HG03097 (cell line): ENCODE measurements at regions not wholly inside any gene's neighbourhood (a gene's known extent, or its start where the extent isn't known, plus 50 kb on each side); places are given as distances from the start of the nearest gene placed in this dataset.
A peak's percentile ranks its signal among the peaks of the same experiment; 100 is the strongest.

Experiments used
- ATAC-seq: cut with Tn5 transposase; IDR thresholded peaks from one replicate; pipeline ENCODE4 v1.9.1; 2021; ENCODE audit not compliant: unreplicated experiment, low FRiP score

GRCh38 chr4:112015960-112016359, 129.3 kb upstream of the FAM241A start:
- ATAC-seq, result no peak

GRCh38 chr4:112023402-112023950, 121.8 kb upstream of the FAM241A start:
- no peak for ATAC-seq

GRCh38 chr4:112026058-112026457, 119.2 kb upstream of the FAM241A start:
- ATAC-seq, result no peak

- no peak for ATAC-seq
These were observed 115.5 kb upstream of the FAM241A start for GRCh38 chr4:112029771-112030171.

- no peak for ATAC-seq
These were observed 113.4 kb upstream of the FAM241A start for GRCh38 chr4:112031712-112032328.

GRCh38 chr4:112036886-112037285, 108.4 kb upstream of the FAM241A start:
- no peak for ATAC-seq

- ATAC-seq, result no peak
These were observed 106.4 kb upstream of the FAM241A start for GRCh38 chr4:112038861-112039260.

- ATAC-seq, result peak; percentile 67
These were observed 96.1 kb upstream of the FAM241A start for GRCh38 chr4:112049119-112049518.

GRCh38 chr4:112053825-112054350, 91.4 kb upstream of the FAM241A start:
- no peak for ATAC-seq

- no peak for ATAC-seq
These were observed 90.2 kb upstream of the FAM241A start for GRCh38 chr4:112055100-112055499.

- ATAC-seq, result no peak
These were observed 87.8 kb upstream of the FAM241A start for GRCh38 chr4:112057470-112057869.

GRCh38 chr4:112058433-112058832, 86.8 kb upstream of the FAM241A start:
- ATAC-seq, result no peak

GRCh38 chr4:112060212-112060611, 85.0 kb upstream of the FAM241A start:
- no peak for ATAC-seq

- no peak for ATAC-seq
These were observed 83.9 kb upstream of the FAM241A start for GRCh38 chr4:112061207-112061817.

- ATAC-seq, result no peak
These were observed 82.0 kb upstream of the FAM241A start for GRCh38 chr4:112063260-112063659.

- no peak for ATAC-seq
These were observed 76.1 kb upstream of the FAM241A start for GRCh38 chr4:112069110-112069509.

- ATAC-seq, result no peak
These were observed 72.1 kb upstream of the FAM241A start for GRCh38 chr4:112073181-112073580.

- ATAC-seq, result peak; percentile 68
These were observed 70.0 kb upstream of the FAM241A start for GRCh38 chr4:112075129-112075753.

- no peak for ATAC-seq
These were observed 69.3 kb upstream of the FAM241A start for GRCh38 chr4:112075906-112076305.

- ATAC-seq, result no peak
These were observed 68.2 kb upstream of the FAM241A start for GRCh38 chr4:112076919-112077608.

- ATAC-seq, result no peak
These were observed 67.5 kb upstream of the FAM241A start for GRCh38 chr4:112077743-112078142.
